DOHH2 (cell line): ENCODE measurements at regions not wholly inside any gene's neighbourhood (a gene's known extent, or its start where the extent isn't known, plus 50 kb on each side); places are given as distances from the start of the nearest gene placed in this dataset.

ENCODE experiments used
- CTCF ChIP-seq: fragments of 200-600 bp; sonication (generic); IDR thresholded peaks from one replicate; pipeline ENCODE4 v1.5.1; 2014; ENCODE audit warnings: antibody characterized with exemption, mild to moderate bottlenecking, low read depth, low read length; ENCODE audit not compliant: poor library complexity, severe bottlenecking
- EZH2phosphoT487 ChIP-seq: fragments of 200-600 bp; sonication (generic); IDR thresholded peaks from 2 replicates; pipeline ENCODE4 v1.6.1; 2017; ENCODE audit warnings: borderline replicate concordance, mild to moderate bottlenecking, antibody characterized with exemption, low read length, moderate library complexity, mixed read lengths

- no peak for TF ChIP-seq CTCF
- TF ChIP-seq EZH2phosphoT487 = no peak
These were observed 81.6 kb upstream of the INPP4B start for GRCh38 chr4:142927721-142928120.
